Body of pancreas (tissue), 4 donors: ENCODE measurements at regions not wholly inside any gene's neighbourhood (a gene's known extent, or its start where the extent isn't known, plus 50 kb on each side); places are given as distances from the start of the nearest gene placed in this dataset.

Experiments
- ATAC-seq: fragments of 150-250 bp; one replicate; pipeline ENCODE4 v1.9.1; 2016
- DNase-seq, 4 donors: peaks; one replicate each; pipeline ENCODE4 v3.0.0-alpha.2; 2019
- H3K27ac ChIP-seq, 4 donors: fragments of 200-600 bp; sonication (generic); 1 replicate in 3 of 4; 2 replicates in 1 of 4; pipeline versions ENCODE4 v1.5.1 to v1.6.1; 2016 to 2019; ENCODE audit warnings: mild to moderate bottlenecking in 1 of 4, mixed read lengths in 1 of 4, moderate library complexity in 1 of 4
- H3K27me3 ChIP-seq, 2 donors: fragments of 200-600 bp; sonication (generic); one replicate each; pipeline ENCODE4 v1.6.0; 2016; ENCODE audit warnings: mild to moderate bottlenecking in 1 of 2
- H3K36me3 ChIP-seq, 2 donors: fragments of 200-600 bp; sonication (generic); replicated peaks in 1 of 2; 2 replicates each; pipeline ENCODE4 v1.5.1; 2016; ENCODE audit warnings: low read depth in 2 of 2; ENCODE audit not compliant: insufficient read depth in 1 of 2
- H3K4me1 ChIP-seq: fragments of 200-600 bp; sonication (generic); one replicate; pipeline ENCODE4 v1.6.0; 2016
- H3K4me3 ChIP-seq, 2 donors: fragments of 200-600 bp; sonication (generic); 1 replicate in 1 of 2; 2 replicates in 1 of 2; pipeline ENCODE4 v1.5.1; 2016 to 2019
- H3K9me3 ChIP-seq, 3 donors: fragments of 200-600 bp; sonication (generic); 1 replicate in 2 of 3; 2 replicates in 1 of 3; pipeline ENCODE4 v1.5.1; 2016
- POLR2A ChIP-seq, 3 donors: fragments of 450-650 bp; IDR thresholded peaks; one replicate each; pipeline ENCODE4 v1.6.1; 2016; ENCODE audit warnings: antibody characterized with exemption in 3 of 3, mild to moderate bottlenecking in 2 of 3
- WGBS, 2 donors: methylation state at CpG; one replicate each; pipeline ENCODE4 v1.1.5; 2017; 5-methylcytosine and 5-hydroxymethylcytosine counted together
- intact Hi-C: fragments of 100-400 bp; cut with DNase I; formaldehyde crosslinking; loops from one replicate; pipeline ENCODE4 v1.15.1; 2023
- TF ChIP-seq, protein P1 (sequence below), 7 experiments: fragments of 450-650 bp in 4 of 7; fragments of 200-600 bp in 3 of 7; sonication (generic) in 3 of 7; IDR thresholded peaks; one replicate each; pipeline ENCODE4 v1.5.1; 2016 to 2019; ENCODE audit warnings: antibody characterized with exemption in 7 of 7

DNA sequence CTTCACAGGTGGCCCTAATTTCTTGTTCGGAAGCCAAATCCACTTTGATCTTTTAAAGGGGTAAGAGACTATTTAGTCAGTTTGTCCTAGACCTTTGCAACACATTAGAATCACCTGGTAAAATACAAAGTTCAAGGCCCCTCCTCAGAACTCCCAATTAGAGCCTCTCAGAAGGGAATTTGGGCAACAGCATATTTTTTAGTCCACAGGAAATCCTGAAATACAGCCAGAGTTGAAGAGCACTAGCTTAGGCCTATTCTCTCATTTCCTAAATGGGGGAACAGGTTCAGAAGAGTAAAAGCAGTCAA lies 151.3 kb upstream of the FSCB start:
- WGBS, 2 donors, result 8 to 54% methylated on average over 1 of the region's 1 CpG
- H3K4me1 ChIP-seq, result peaks cover 9% of the 10 kb centered on the region
- H3K4me3 ChIP-seq, result no peak overlapping the region
- DNase-seq (no peak), ATAC-seq (no peak)
- no peaks in the 10 kb centered on the region for H3K36me3 ChIP-seq
- TF ChIP-seq, protein P1, sequence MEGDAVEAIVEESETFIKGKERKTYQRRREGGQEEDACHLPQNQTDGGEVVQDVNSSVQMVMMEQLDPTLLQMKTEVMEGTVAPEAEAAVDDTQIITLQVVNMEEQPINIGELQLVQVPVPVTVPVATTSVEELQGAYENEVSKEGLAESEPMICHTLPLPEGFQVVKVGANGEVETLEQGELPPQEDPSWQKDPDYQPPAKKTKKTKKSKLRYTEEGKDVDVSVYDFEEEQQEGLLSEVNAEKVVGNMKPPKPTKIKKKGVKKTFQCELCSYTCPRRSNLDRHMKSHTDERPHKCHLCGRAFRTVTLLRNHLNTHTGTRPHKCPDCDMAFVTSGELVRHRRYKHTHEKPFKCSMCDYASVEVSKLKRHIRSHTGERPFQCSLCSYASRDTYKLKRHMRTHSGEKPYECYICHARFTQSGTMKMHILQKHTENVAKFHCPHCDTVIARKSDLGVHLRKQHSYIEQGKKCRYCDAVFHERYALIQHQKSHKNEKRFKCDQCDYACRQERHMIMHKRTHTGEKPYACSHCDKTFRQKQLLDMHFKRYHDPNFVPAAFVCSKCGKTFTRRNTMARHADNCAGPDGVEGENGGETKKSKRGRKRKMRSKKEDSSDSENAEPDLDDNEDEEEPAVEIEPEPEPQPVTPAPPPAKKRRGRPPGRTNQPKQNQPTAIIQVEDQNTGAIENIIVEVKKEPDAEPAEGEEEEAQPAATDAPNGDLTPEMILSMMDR (IDR thresholded peaks at IDR 0.05), result no peak
- no peak for TF ChIP-seq POLR2A (IDR thresholded peaks at IDR 0.05)
- intact Hi-C loops, result no loop called here
- H3K27me3 ChIP-seq, result no peaks in the 10 kb centered on the region
- no peaks in the 10 kb centered on the region for H3K9me3 ChIP-seq
- no peak overlapping the region for H3K27ac ChIP-seq

DNA sequence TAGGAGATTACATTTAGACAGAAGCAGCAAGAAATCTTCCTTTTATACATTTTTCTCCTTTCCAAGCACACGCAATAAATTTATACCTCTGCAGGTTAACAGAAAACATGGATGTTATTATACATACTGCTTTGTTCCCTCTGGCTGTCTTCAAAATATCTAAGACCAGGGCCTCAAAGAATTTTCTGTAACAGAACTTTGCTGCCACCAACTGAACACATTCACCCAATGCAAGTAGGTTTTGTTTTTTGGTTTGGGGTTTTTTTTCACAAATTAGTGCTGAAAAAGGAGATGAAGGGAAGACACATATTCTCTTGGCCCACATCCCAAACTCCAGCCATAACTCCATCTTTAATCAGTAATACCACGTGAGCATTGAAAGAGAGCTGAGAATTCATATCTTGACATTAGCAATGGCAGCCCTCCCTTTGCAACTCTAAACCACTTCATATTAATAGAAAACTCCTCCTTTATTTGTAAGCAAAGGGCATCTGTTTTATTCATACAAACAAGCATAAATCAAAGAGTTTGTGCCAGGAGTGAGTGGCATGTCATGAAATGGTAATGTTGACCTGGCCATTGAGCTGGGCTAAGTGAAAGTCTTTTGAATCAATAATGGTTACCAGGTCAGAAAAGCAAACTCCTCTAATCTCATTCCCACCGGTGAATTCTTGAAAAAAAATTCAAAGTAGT lies 150.8 kb upstream of the FSCB start:
- Histone ChIP-seq H3K9me3 (no peaks in the 10 kb centered on the region), H3K36me3 (no peaks in the 10 kb centered on the region), H3K27me3 (no peaks in the 10 kb centered on the region), H3K4me1 (peaks cover 7% of the 10 kb centered on the region), H3K4me3 (no peak overlapping the region), H3K27ac (no peak overlapping the region)
- WGBS, 2 donors, result 24 to 27% methylated on average over 3 of the region's 3 CpGs
- TF ChIP-seq, protein P1 (IDR thresholded peaks at IDR 0.05), result peak in 2 of 7 experiments; percentile 15 to 25
- TF ChIP-seq POLR2A (IDR thresholded peaks at IDR 0.05), result no peak
- intact Hi-C loops, result no loop called here
- ATAC-seq (no peak), DNase-seq (no peak)

DNA sequence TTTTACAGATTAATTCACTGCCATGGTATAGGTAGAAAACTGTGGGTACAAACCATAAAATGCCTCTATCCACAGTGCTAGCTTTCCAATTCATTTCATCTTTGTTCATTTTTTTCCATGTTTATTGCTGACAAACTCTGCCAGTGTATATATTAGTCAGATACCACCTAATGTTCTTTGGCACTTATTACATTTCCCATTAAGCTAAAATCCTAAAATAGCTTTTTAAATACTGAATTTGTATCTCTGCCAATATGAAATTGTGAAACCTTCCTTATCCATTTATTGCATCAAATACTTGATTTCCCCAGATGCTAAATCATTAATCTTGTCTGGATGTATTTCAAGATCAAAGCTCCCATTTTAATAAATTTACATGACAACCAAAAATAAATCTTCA lies 150.1 kb upstream of the FSCB start:
- DNase-seq (no peak), ATAC-seq (no peak)
- no peak overlapping the region for H3K27ac ChIP-seq
- peaks cover 3% of the 10 kb centered on the region for H3K4me1 ChIP-seq
- H3K36me3 ChIP-seq, result no peaks in the 10 kb centered on the region
- H3K4me3 ChIP-seq, result no peak overlapping the region
- TF ChIP-seq, protein P1 (IDR thresholded peaks at IDR 0.05), result no peak
- no peak for TF ChIP-seq POLR2A (IDR thresholded peaks at IDR 0.05)
- H3K27me3 ChIP-seq, result no peaks in the 10 kb centered on the region
- intact Hi-C loops, result no loop called here
- H3K9me3 ChIP-seq, result no peaks in the 10 kb centered on the region

DNA sequence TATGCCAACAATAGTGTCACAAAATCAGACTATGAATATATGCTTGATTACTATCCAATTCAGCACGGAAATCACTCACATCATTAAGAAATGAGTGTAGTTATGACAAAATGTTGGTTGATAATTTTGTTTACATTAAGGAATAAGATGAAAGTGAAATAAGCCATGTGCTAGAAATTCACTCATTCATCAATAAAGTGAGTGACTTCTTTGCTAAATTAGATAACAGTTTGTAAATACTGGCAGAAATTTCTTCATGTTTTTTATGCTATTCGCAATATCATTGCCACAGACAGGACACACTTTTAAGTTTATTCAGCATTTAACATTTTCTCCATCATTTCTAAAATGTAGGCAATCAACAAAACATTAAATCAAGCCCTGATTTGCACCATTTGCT lies 147.5 kb upstream of the FSCB start:
- Histone ChIP-seq H3K4me1 (no peaks in the 10 kb centered on the region), H3K27me3 (no peaks in the 10 kb centered on the region), H3K36me3 (no peaks in the 10 kb centered on the region), H3K27ac (no peak overlapping the region), H3K9me3 (no peaks in the 10 kb centered on the region), H3K4me3 (no peak overlapping the region)
- intact Hi-C loops, result no loop called here
- TF ChIP-seq POLR2A (IDR thresholded peaks at IDR 0.05), result no peak
- TF ChIP-seq, protein P1 (IDR thresholded peaks at IDR 0.05), result no peak
- 48 to 54% methylated on average over 2 of the region's 2 CpGs for WGBS, 2 donors
- DNase-seq (no peak), ATAC-seq (no peak)

DNA sequence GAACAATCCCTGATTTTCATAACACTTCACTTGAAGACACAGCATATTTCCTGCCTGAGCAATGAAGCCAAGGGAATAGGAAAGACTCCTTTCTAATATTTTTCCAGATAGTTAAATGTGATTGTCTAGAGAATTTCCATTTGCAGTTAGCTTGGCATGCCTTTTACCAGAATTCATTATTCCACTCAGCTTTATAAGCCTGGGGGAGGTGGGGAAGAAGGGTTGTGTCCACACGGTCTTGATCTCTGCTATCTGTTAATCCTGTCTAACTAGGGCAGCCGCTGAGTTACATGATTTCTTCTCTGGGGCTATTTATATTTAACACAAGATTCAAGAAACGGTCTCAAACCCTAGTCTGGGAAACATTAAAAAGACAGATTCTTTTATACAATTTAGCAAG lies 146.6 kb upstream of the FSCB start:
- no peaks in the 10 kb centered on the region for H3K9me3 ChIP-seq
- H3K4me3 ChIP-seq, result no peak overlapping the region
- H3K4me1 ChIP-seq, result no peaks in the 10 kb centered on the region
- intact Hi-C loops, result no loop called here
- no peak for DNase-seq
- no peak overlapping the region for H3K27ac ChIP-seq
- WGBS, 2 donors, result 58 to 63% methylated on average over 3 of the region's 3 CpGs
- no peaks in the 10 kb centered on the region for H3K36me3 ChIP-seq
- no peaks in the 10 kb centered on the region for H3K27me3 ChIP-seq
- ATAC-seq, result no peak
- no peak for TF ChIP-seq POLR2A (IDR thresholded peaks at IDR 0.05)
- TF ChIP-seq, protein P1 (IDR thresholded peaks at IDR 0.05), result no peak
